Choroid plexus epithelial cell (primary cell): ENCODE measurements at regions not wholly inside any gene's neighbourhood (a gene's known extent, or its start where the extent isn't known, plus 50 kb on each side); places are given as distances from the start of the nearest gene placed in this dataset.

Experiments used
- DNase-seq: peaks from one replicate; pipeline ENCODE4 v3.0.0-alpha.2; 2010; ENCODE audit warnings: low read depth
- H3K4me3 ChIP-seq: 2 replicates; pipeline ENCODE4 v1.5.1; 2011; ENCODE audit warnings: low read depth, mild to moderate bottlenecking, control low read depth, low read length, moderate library complexity
- TF ChIP-seq, protein P1 (sequence below): conservative IDR thresholded peaks from 2 replicates; pipeline ENCODE4 v1.5.1; 2011; ENCODE audit warnings: low read depth, mild to moderate bottlenecking, control low read depth, inconsistent platforms, low read length, moderate library complexity

DNA sequence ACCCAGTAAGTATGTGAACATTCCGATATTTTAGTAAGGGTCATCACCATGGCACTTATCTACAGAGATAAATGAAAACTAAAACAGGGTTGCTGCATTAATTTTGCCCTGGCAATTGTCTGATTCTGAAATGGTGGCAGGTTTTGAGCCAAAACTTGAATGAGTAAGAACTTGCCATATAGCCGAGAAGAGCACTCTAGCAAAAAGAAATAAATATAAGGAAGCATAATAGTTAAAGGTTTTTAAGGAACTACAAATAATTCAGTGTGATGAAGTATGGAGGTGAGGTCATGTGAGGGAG lies 68.5 kb upstream of the BTN3A2 start:
- H3K4me3 ChIP-seq = no peak overlapping the region
- TF ChIP-seq, protein P1, sequence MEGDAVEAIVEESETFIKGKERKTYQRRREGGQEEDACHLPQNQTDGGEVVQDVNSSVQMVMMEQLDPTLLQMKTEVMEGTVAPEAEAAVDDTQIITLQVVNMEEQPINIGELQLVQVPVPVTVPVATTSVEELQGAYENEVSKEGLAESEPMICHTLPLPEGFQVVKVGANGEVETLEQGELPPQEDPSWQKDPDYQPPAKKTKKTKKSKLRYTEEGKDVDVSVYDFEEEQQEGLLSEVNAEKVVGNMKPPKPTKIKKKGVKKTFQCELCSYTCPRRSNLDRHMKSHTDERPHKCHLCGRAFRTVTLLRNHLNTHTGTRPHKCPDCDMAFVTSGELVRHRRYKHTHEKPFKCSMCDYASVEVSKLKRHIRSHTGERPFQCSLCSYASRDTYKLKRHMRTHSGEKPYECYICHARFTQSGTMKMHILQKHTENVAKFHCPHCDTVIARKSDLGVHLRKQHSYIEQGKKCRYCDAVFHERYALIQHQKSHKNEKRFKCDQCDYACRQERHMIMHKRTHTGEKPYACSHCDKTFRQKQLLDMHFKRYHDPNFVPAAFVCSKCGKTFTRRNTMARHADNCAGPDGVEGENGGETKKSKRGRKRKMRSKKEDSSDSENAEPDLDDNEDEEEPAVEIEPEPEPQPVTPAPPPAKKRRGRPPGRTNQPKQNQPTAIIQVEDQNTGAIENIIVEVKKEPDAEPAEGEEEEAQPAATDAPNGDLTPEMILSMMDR = no peak
- DNase-seq = no peak

DNA sequence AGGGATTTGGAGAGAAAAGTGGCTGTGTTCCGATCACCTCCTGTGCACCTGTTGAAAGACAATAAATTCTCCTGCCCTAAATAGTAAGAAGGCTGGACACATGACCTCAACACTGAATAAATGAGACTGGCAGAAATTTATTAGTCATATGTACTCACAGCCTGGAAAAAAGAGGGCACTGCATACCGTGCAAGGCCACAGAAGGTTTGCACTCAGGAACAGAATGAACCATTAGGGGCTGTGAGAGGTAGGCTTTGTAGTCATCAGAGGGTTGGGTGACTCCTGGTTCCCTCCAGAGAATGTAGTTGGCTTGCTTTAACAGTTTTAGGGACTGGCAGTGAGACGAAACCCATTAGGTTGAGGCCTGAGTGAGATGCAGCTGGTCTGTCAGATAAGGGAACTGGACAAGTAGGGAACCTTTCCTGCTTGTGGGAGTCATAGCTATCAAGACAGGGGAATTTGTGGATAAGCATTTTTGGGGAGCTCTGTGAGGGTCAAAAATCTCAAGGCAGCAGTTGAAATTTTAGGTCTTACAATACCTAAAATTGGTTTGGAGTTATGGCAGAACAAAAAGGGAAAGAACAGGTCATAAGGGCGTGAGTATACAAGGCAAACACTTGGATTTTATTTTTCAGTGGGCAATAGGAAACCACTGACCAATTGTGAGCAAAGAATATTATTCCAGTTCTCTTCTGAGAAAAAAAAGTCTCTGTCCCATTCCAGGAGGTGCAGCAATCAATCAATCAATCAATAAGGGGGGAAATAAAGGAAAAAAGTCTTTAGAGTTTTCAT lies 67.9 kb upstream of the BTN3A2 start:
- TF ChIP-seq, protein P1 = no peak
- no peak overlapping the region for H3K4me3 ChIP-seq
- DNase-seq = peak; percentile 61

DNA sequence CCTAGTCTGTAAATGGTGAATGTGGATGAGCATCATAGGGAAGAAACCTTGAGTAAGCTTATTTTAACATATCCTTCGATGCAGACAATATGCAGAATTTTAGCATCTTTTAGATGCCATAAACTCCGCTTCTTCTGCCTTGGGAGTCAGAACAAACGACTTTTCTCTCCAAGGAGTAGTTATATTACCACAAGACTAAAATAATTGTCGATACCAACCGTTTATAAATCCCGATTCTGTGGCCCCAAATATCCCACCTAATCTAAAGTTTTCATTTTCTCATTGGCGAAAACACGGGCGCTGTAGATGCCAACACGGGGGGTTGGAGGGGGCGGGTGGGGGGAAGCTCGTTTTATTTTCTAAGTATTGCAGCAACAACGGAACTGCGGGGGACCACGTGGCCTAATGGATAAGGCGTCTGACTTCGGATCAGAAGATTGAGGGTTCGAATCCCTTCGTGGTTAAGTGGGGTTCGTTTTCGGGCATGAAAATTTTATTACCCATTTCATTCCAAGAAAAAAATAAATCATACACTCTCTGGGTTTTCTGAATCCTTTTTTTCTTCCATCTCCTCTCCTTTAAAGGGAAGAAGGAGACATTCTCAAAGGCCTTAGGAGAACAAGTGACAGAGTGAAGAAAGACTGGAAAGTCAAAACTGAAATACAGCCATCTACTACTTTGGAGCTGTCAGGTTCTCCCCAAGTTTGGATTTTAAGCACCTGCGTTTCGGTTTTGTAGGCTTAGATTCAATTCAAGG lies 65.5 kb upstream of the BTN3A2 start:
- DNase-seq = peak; percentile 29
- TF ChIP-seq, protein P1 = no peak
- peak overlapping the region; percentile 35 for H3K4me3 ChIP-seq

DNA sequence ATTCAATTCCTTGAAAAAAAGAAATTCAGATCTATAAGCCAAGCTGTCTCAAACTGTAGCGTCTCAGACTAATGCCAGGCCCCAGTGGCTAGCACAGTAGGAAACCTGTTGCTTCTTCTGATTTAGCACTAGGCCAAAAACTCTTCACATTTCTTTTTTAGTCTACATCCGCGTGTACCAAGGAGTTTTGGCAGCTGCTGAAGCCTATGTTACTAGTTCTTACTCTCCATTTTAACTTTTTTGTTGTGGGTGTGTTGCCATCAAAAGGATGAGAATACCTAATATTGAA lies 65.0 kb upstream of the BTN3A2 start:
- TF ChIP-seq, protein P1 = no peak
- DNase-seq = no peak
- H3K4me3 ChIP-seq = no peak overlapping the region

DNA sequence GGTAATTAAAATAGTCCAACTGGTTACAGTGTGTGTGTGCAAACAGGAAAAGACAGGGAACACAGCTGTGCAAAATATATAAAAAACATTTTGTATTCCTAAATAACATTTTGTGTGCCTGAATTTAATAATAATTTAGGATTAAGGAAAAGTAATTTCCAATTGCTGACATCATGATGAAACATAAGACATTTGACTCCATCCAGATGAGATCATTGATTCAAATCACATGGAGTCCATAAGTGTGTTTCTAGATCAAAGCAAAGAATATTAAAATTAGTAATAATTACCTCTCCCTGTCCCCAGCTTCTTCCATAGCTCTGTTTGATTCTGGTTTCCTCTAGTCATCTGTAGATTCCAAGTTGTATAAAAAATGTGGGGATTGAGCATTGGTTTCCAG lies 64.6 kb upstream of the BTN3A2 start:
- H3K4me3 ChIP-seq = no peak overlapping the region
- TF ChIP-seq, protein P1 = no peak
- no peak for DNase-seq

DNA sequence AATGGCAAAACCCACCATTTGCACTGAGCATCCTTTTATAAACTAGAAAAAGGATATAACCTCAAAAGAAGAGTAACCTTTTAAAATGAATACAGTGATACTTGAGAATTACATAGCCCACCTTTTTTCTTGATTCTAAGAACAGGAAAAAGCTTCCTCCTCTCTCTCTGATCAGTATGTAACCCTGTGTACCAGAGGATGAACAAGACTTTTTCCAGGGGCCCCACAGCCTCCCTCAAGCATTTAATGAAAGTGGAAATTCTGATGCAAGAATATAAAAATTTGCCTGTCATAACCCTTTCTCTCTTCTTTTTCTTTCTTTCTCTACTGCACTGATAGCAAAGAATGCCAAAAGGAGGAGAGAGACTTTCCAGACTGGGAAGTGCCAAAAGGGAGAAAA lies 64.2 kb upstream of the BTN3A2 start:
- TF ChIP-seq, protein P1 = no peak
- DNase-seq = no peak

DNA sequence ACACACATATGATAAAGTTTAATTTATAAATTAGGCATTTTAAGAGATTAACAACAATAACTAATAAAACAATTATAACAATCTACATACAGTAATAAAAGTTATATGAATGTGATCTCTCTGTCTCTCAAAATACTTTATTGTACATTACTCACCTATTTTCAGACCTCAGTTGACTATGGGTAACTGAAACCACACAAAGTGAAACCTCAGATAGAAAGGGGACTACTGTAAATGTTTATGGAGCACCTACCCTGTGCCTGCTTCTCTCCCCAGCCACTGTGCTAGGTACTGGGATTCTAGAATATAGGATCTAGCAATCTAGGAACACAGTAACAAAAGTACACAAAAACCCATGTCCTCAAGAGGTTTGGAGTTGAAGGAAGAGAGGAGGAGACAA lies 63.4 kb upstream of the BTN3A2 start:
- no peak overlapping the region for H3K4me3 ChIP-seq
- no peak for DNase-seq
- TF ChIP-seq, protein P1 = no peak

More for the DNA sequence above, 64.2 kb upstream of the BTN3A2 start:
- no peak overlapping the region for H3K4me3 ChIP-seq
